HuH-7 (cell line): ENCODE measurements at regions not wholly inside any gene's neighbourhood (a gene's known extent, or its start where the extent isn't known, plus 50 kb on each side); places are given as distances from the start of the nearest gene placed in this dataset.

Experiments
- DNase-seq: peaks from one replicate; pipeline ENCODE4 v3.0.0; 2011; ENCODE audit warnings: low spot score

DNA sequence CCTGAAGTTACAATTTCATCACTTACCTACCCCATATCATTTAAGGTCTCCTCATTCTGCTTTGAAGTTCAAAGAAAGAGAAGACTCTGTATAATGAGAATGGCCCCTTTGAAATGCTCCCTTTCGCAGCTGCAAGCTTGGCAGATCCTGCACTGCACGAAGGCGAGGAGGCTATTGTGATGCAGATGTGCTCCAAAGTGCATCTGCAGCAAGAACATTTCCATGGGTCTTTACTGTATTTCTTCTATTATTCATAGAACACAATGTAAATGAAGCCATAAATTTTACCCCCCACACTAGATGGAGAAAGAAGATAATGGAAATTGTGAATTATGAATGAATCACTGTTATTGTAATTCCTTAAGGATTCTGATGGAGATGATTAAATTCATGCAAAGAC is 178.7 kb downstream of the CHD9NB start:
- no peak for DNase-seq

DNA sequence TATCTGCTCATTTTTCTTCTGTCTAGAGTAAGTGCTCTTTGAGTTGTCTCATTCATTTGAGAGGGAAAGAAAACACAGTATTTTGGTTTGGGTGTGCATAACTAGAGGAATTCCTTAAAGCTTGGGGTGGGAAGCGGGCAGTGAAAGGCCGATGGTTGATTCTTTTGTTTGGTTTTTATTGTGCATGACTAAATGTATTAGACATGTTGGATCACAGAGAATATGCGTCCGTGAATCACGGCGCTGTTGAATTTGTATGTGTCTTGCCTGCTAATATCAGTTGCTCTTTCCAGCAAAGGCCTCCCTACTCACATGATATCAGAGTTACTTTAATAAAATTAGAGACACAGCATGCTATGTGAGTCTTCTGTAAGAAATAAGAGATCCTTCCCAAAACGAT is 180.0 kb downstream of the CHD9NB start:
- no peak for DNase-seq

DNA sequence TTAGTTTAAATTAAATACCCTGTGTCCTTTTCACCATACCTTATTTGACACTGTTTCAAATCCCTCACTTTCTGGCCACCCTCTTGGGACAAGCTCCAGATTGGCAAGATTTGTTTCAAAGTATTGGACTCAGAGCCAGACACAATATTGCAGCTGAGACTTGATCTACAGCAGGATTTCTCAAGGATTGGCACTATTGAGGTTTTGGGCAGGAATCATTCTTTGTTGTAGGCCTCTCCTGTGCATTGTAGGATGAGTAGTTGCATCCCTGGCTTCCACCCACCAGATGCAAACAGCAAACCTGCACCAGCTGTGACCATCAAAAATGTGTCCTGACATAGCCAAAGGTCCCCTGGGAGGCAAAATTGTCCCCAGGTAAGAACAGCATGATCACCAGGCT is 181.2 kb downstream of the CHD9NB start:
- DNase-seq: no peak

DNA sequence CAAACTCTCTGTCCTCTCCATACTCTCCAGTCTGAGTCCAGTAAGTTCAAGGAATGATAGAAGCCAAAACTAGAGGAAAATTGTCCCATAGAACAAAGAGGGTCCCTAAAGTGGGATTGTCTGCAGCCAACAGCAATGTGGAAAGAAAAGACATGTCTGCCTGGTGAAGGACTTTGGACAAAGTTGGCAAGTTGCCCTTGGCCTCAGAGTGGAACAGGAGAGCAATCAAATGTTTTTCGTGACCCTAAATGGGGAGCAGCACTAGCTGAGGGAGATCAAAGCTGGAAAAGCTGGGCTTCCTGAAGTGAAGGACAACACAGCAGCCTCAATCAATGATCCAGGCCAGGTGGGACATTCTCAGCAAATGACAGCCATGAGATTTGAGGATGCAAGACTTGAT is 183.5 kb downstream of the CHD9NB start:
- no peak for DNase-seq

DNA sequence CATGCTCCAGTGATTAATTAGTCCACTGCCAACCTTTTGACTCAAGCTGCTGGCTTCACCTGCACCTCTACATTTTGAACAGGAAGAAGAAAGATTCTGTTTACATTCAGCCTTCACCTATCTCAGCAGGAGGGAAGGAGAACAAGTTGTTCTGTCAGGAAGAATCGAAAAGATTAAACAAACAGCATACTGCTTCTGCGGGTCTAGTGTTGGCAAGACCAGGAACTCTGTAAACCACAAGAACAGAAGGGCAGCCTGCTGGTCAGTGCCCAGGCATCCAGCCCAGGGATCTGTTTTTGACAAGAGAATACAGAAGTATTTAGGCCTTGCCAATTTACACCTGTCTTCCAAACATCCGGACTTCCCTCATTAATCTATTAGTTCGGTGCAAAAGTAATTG is 189.7 kb downstream of the CHD9NB start:
- DNase-seq: no peak

DNA sequence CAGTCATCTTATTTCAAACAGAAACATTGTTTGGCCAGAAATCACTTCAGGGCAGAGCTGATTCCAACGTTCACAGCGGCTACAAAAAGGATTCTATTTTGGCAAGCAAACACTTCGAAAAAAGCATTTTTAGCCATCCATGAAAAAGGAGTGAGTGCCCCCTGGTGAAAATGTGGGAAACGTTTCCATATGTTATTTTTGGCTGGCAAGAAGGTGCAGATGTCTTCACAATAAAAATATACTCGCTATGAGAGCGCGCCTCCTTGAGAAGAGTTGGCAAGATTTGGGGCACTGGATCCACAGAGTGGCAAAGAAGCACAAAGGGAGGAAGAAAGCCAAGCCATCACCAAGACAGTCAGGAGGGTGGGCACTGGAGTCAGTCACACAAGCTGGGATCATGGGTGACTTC is 191.1 kb downstream of the CHD9NB start:
- peak; percentile 9 for DNase-seq

DNA sequence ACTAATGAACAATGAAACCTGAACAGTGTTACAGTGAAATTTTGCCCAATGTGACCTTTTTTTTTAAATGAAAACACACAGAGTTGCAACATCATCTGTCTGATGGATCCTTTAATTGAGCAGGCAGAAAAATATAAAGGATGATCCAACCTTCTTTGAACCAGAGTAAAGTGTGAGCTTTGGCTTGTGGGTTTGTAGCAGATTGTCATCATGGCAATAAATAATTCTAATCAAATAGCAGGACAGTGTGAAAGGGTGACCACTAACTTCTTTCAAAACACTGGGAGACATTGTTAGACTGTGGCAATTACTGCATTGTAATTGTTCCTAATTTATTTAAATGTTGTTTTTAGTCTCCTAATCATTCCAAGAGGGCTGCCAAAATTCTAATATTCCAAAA is 197.2 kb downstream of the CHD9NB start:
- no peak for DNase-seq

DNA sequence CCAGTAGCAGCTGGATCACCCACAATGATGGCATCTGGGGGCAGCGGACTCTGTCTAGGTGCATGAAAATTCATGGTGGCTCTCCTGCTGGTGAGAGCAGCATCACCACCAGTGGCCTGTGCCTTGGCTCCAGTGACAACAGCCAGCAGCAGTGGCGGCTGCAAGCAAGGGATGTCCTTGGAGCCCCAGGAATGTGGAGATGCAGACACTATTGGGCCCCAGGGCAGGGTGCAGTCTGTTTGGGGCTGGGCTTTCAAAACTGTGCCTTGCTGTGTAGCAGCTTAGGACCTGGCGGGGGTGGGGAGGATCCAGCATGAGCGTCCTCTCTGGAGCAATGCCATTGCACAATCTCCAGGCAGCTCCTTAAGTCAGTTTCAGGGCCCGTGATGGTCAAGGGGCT is 199.7 kb downstream of the CHD9NB start:
- no peak for DNase-seq

DNA sequence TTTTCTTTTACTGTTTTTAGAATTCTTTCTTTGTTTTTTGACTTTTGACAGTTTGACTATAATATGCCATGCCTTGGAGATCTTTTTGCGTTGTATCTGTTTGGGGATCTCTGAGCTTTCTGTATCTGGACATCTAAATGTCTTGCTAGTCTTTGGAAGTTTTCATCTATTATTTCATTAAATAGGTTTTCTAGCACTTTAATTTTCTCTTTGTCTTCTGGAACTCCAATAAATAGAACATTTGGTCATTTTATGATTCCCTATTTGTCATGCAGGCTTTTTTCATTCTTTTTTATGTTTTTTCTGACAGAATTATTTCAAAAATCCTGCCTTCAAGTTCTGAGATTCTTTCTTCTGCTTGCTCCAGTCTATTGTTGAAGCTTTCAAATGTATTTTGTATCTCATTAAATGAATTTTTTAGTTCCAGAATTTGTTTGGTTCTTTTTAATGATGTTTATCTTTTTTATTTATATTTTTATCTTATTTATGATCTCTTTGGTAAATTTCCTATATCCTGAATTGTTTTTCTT is 201.4 kb downstream of the CHD9NB start:
- DNase-seq: no peak

DNA sequence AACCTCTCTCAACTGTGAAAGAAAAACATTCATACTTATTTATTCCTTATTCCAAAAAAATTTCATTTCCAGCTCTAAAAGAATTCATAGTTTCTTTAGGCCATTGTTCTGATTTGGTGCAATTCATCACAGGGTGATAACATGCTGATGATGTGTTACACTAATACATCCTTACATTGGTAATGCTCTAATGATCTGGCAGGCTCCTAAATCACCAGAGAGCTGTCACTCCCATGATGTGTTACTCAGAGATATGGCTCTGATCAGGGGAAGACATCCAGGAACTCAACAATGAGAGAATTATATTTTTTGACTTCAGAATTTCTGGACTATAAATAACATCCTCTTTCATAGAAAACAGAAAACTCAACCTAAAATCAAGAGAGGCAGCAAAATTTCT is 209.3 kb downstream of the CHD9NB start:
- no peak for DNase-seq

DNA sequence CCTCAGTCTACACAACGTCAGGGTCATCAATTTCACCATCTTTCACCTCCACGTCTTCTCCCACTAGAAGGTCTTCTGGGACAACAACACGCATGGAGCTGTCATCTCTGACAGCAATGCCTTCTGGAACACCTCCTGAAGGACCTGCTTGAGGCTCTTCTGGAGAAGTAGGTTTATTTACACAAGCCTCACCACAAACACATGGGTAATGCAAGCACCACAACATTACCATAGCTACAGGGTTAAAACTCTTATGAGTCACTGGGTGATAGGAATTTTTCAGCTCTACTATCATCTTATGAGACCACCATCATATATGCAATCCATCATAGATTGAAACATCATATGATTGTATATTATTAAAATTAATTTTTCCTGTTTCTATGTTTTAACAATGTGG is 215.4 kb downstream of the CHD9NB start:
- DNase-seq: no peak

DNA sequence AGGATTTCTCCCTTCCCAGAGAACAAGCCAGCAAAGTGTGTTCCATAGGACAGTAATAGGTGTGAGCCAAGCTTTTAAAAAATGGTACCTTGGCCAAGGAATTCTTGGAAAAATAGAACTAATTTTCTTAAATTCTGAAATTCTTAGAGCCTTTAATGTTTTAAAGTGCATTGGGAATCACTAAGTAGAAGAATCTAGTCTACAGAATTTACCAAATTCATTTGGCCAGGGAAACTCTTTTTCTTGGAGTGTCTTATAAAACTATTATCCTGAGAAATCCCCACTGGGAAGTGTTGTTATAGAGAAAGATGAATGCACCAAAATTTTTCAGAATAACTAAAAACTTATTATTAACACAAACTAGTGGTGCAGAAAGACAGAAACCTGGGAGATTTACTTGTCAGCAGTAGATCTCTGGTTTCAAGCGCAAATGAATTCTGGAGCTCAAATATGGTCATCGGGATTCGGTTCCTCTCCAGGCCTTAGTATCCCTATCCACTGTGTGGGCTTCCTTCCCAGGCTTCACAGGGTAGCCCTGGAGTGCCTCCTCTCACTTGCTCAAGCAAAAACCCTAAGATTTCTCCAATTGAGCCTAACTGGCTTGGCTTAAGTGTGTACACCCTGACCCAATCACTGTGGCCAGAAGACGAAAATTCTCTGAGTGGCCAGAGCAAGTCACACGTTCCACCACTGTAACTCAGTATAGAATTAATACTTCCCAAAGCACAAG is 217.8 kb downstream of the CHD9NB start:
- no peak for DNase-seq

DNA sequence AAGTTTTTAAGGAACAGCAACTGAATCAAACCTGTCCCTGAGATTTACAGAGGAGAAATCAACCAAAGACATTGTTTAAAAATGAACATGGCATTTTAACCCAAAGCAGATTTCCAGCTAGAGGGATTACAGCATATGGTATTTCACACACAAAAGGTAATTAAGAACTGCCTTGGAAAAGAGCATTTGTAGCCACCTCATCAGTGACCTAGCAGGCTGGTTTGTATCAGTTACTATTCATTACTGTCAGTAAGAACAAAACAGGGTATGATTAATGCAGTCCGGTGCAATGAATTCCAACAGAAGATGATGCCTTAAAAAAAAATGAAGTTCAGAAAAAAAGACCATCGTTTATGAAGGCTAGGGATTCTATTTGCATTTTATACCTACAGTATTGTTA is 219.9 kb downstream of the CHD9NB start:
- no peak for DNase-seq

DNA sequence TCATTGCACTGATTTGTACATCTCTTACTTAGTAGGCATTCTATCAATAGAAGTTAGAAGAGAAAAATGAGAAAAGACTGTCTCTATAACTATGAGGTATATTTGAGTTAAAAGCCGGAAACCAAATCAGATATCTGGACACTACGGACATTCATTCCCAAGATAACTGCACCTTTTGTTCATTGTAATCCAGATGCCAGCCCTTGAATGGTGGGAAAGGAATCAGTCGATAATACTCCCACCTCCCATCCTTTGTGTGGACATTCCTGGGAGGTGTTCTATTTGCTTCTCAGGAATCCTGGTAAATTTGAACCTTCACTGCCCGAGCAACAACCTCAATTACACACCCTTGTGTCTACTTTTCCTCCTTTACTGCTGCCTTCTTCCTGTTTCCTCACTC is 225.2 kb downstream of the CHD9NB start:
- DNase-seq: no peak

DNA sequence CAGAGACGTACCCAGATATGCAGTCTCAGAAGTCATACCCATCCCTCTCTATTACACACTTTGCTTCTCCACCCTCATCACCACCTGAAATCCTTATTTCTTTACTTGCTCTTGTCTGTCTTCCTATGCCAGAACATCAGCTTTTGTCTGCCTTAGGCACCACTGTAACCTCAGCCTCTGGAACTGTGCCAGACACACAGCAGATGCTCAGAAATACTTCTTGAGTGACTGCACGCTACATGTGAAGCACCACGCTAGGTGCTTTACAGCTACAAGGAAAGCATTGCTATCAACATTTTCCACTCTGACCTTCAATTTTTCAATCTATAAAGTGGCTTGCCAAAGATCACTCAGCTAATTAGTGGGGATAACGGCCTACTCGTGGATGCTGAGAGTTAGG is 226.8 kb downstream of the CHD9NB start:
- DNase-seq: no peak

DNA sequence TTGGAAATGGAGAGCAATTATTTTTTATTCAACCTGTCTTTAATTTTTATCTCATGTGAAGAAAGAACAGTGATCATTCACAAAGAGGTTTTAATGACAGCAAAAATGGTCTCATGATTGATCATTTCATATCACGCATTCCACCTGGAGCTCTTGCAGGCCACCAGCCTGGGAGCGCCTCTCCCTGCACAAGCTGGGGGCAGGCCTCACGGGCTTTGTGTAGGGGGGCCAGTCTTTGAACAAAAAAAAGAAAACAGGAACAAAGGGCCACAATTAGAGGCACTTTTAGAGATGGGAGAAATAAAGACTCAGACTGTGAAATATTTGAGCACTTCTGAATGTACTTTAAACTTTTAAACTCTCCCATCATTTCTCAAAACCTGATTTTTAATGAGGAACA is 232.9 kb downstream of the CHD9NB start:
- no peak for DNase-seq

DNA sequence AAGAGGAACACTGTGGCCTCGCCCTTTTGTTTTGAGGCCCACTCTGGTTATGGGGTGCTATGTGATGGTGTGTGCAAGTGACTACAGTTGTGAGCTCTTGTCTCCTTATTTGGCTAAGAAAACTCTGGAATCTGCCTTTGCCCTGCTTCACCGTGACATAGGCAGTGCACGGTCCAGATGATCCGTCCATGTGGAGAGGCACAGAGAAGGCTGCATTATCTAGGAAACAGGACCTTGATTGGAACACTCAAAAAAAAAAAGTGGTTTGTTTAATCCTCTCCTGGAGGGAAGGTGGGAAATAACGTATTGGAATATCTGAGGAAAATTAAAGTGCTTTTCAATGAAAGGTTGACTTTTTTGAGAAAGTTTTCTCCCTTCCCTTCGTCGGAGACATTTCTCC is 233.3 kb downstream of the CHD9NB start:
- no peak for DNase-seq

DNA sequence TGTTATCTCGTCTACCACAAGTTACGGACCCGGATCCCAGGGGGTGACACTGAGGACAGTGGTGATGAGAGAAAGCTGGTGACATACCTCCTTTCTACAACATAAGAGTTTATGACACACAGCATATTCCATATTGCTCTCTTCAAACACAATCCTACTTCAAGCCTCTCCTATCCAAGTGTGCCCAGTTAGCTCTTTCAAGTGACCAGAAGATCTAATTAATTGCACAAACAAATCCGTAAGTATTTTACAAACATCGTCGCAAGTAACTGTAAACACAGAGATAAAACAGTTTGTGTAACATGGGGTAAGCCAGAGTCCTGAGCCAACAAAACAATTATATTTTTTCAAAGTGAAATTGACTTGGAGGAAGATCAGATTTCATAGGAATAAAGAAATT is 235.0 kb downstream of the CHD9NB start:
- no peak for DNase-seq

DNA sequence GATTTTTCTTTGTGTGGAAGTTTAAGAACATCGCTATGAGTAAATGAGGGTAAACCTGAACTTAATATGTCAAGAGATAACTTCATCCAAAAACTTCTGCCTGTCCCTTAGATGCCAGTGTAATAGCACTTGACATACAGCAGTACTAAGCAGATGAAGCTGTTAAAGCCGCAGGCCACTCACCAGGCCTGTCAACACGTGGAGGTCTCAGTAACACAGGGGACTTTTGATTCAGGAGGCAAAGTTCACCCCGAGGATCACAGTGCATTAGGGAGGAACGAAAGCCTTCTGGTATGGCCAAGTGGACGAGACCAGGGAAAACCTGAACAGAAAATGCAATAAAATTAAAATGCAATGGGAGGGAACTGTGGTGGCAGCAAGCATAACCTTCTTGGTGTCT is 235.7 kb downstream of the CHD9NB start:
- no peak for DNase-seq

DNA sequence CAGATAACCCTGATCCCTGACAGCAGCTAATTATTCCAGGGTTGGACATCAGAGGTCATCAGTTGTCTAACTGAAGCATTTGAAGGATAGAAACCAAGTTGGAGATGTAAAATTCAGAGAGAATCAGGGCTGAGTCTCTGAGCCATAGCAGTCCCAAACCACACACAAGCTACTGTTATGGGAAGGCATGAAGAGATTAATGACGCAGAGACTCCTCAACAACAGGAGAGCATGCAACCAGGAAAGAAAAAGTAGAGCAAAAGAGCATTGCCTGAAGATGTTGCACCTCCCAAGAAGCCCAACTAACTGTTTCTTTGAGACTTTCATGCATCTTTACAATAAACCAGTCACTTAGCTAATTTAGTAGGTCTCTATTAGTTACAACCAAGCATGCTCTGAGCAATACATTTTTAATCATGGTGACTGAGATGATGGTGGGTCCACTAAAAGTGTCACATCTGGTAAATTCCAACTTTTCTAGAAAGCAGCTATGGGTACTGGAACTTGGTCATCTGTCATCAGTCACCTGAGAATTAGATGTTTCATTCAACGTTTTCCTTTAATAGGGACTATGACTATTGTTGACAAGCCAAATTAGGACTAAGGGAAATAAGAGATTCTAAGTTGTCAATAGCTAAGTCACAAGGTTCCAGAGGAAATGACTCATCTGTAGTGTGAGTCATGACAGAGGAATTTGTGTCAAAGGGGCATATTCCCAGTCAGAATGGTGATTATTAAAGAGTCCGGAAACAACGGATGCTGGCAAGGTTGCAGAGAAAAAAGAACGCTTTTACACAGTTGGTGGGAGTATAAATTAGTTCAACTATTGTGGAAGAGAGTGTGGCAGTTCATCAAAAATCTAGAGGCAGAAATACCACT is 239.8 kb downstream of the CHD9NB start:
- DNase-seq: no peak

DNA sequence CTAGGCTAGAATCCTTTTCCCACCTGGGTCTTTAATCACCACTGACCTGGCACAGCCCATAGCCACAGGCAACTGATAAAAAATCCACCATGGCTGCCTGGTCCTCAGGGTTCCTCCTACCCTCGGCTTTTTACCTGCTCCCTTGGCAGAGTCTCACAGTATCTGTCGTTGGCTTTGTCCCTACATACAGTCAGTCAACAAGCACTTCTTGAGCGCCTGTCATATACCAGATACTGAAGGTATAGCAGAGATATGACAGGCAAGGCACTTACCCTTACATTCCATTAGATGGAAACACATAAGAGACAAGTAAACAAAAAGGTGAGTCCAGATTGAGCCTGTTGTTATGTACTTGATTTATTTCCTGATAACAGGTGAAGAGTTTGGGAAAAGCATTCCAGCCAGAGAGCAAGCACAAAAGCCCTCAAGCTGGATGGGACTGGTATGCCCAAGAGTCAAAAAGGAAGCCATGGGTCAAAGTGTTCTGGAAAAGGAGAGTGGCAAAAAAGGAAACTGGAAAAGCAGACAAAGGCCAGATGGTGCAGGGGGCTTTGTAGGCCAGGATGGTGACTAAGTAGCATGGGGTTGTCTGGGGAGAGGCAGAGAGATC is 247.0 kb downstream of the CHD9NB start:
- DNase-seq: no peak

DNA sequence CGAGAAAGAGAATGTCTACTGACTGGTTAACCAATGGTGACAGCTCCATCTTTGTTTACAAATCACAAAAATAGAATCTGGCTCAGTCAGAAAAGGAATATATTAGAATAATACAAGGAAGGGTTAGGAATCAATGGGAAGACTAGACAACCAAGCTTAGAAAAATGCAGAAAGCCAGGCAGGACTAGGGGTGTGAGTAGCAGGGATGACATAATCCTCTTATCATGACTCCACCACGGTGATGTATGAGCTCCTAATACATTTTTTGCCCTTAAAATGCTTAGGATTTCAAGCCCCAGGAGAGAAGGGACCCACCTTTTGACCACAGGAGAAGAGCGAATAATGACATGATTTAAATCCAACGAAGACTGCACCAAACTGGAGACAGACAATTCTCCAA is 252.3 kb downstream of the CHD9NB start:
- no peak for DNase-seq

DNA sequence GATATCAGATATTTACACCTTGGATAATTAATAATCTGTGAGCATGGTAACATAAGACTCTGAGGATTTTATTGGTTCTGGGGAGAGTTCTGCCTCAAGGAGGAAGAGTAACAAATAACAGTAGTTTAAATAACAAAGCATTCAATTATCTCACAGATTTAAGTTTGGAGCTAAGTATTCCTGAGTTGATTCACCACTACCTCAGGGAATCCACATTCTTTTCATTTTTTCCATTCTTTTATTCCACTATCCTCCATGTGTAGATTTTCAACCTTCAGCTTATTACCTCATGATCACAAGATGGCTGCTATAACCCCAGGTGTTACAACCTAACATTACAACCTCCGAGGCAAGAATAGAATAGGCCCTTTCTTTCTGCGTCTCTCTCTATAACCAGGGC is 252.2 kb upstream of the TOX3 start:
- no peak for DNase-seq
